ENCODE measurements at regions not wholly inside any gene's neighbourhood (a gene's known extent, or its start where the extent isn't known, plus 50 kb on each side); places are given as distances from the start of the nearest gene placed in this dataset.
"Not testable (repeated sequence)": the region's sequence is repeated elsewhere in the genome, so short reads cannot be mapped to it uniquely, and the experiment has no call there.

DNA sequence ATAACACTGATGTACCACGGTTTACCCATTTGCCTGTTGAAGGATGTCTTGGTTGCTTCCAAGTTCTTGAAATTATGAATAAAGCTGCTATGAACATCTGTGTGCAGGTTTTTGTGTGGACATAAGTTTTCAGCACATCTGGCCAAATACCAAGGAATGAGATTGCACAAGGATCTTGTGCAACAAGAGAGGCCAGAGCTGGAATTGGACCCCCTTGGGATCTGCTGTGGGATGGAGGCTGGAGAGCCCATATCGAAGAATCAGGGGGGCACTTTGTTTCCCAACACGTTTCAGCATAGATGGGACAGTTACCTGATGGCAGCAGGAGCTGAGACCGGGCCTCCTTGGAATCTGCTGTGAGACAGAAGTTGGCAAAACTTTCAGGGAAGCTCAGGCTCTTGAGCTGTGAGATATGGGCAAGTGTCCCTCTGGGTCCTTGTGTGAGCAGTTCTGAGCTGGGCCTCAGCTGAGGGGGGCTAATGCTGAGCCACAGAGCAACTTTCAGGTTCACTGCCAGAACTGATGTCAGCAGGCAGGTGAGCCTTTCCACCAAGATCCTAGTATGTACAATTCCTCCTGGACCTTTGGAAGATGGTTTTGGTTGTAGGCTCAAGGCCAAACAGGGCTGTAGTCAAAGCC, 115.2 kb upstream of the RAB18 start:
- DNase-seq: no peak

DNA sequence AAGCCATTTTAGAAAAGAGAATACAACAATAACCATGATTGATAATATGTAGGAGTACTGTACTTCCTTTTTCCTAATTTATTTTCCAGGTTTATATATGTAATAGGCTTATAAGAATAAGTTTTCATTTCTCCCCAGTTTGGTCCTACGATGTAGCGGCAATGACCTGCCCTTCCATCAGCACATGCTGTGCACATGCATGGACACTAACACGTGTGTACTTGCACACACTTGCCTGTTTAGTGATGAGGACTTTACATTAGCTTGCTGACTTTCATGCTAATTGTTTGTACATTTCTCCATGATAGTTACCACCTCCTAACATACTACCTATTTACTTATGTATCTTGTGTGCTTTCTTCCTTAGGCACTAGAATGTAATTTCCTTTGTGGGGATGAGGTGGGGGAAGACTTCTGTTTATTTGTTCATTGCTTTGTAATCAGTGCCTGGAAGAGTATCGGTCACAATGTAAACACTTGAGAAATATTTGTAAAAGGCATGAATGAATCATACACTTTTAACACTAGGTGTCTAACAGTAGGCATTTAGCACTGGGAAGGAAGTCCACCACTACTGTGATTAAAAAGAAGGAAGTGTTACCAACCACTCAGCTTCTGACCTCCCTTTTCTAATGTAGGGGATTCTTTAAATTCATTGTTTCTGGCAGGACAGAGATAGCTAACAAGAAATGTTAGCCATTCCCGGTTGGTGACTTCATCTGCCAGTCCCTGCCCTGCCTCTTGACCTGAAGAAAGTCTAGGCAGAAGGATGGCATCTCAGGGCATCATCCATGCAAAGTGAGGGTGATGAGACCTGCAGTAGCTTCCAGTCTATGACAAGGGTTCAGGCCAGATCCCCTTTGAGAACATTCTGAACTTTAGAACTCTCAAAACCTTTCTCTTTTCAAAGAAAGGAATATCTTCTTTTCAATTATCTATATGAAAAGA, 120.2 kb upstream of the RAB18 start:
- no peak for DNase-seq

GRCh38 chr10:27382176-27382575, 121.9 kb upstream of the RAB18 start:
- DNase-seq: no peak

DNA sequence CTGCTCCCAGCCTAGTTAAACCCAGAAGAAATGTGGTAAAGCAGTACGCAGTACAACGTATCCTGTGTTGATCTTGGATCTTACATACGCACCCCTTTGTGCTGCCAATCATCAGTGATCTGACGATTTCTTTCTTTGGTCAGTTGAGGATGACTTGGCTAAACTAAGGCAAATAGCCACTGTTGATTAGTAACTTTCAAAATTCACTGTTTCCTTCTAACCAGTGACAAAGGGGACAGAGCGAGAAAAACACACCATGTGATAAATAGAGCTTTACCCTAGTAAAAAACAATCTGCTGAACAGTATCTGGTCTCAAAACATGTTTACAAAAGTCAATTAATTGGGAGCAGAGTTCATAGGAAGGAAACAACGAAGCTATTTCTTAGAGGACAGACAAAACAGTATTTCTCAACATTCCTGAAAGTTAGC, 123.2 kb upstream of the RAB18 start:
- DNase-seq: no peak

DNA sequence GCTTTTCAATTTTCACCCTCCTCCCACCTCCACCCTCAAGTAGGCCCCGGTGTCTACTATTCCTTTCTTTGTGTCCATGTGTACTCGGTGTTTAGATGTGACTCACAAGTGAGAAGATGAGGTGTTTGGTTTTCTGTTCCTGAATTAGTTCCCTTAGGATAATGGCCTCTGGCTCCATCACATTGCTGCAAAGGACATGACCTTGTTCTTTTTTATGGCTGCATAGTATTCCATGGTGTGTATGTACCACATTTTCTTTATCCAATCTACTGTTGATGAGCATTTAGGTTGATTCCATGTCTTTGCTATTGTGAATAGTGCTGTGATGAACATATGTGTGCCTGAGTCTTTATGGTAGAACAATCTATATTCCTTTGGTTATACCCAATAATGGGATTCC, 125.1 kb upstream of the RAB18 start:
- DNase-seq: not testable (repeated sequence)

- no peak for DNase-seq
Measured at GRCh38 chr10:27373566-27374160, 130.4 kb upstream of the RAB18 start.

DNA sequence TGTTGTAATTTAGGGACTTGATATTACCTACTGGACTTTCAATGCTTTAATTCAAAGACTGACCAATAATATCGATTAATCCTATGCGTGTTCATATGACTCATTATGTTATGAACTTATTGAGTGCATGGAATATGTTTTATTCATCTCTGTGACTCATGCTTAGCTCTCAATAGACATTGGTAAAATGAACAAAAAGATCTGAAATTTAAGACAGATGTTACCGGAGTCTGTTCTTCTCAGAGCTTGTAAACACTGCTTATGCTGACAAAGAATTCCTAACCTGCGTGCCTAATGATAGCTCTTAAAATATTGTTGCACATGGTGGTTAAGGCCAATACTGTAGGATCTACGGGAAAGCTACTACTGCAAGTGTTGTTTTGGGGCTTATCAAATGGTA, 131.5 kb upstream of the ACBD5 start:
- no peak for DNase-seq

DNA sequence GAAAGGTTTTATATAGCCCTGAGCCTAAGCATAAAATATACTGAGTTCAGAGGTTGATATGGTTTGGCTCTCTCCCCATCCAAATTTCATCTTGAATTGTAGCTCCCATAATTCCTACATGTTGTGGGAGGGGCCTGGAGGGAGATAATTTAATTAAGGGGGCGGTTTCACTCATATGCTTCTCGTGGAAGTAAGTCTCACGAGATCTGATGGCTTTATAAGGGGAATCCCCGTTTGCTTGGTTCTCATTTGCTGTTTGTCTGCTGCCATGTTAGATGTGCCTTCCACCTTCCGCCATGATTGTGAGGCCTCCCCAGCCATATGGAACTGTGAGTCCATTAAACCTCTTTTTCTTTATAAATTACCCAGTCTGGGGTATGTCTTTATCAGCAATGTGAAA, 130.8 kb upstream of the ACBD5 start:
- not testable (repeated sequence) for DNase-seq

- no peak for DNase-seq
Measured at GRCh38 chr10:27369880-27370279, 129.3 kb upstream of the ACBD5 start.

GRCh38 chr10:27368706-27369105, 128.1 kb upstream of the ACBD5 start:
- DNase-seq: no peak

- DNase-seq: no peak
Measured at GRCh38 chr10:27366769-27367168, 126.2 kb upstream of the ACBD5 start.

DNA sequence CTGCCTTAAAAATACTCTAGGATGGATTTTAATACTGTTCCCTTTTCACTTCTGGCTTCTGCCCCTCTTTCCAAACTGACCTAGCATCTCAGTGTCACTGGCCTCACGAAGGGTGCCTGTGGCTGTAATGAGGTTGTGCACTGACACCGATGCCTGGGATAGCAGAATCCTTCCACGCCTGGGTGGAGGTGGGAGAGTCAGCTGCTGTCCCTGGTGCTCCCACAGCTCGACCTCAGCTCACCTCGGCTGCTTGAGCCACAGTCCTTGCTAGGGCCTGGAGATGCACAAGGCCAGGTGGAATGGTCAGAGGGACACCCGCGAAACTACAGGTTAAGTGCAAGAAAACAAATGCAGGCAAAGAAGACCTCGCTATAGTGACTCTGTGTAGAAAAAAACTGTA, 123.4 kb upstream of the ACBD5 start:
- DNase-seq: no peak

GRCh38 chr10:27360581-27361172, 120.1 kb upstream of the ACBD5 start:
- DNase-seq: peak; percentile 60

DNA sequence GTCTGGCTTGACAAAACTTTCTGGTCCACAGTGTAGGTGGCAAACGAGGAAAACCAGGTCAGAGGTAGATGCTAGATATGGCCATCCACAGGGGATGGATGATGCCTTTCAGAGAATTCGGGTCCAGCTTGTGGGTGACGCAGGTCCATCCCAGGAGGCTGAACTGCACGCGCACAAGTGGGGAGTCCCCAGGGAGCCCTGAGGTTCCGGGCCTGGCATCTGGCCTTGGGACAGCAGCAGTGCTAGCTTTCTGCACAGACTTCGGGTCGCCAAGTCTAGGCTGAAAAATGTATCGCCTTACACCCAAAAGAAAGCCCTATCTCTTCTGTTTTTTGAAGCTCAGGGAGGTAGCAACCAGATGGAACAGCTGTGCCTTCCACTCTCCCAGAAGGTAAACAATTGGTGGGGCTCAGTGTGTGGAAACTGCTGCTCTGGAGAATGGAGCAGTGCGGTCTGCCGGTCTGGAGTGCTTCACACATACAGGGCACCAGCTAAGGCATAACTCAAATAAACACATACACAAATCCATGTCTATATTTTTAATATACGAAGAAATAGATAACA, 119.3 kb upstream of the ACBD5 start:
- no peak for DNase-seq

GRCh38 chr10:27356738-27357137, 116.1 kb upstream of the ACBD5 start:
- no peak for DNase-seq

- DNase-seq: no peak
Measured at GRCh38 chr10:27355918-27356573, 115.4 kb upstream of the ACBD5 start.

GRCh38 chr10:27354643-27355270, 114.2 kb upstream of the ACBD5 start:
- DNase-seq: peak; percentile 32

DNA sequence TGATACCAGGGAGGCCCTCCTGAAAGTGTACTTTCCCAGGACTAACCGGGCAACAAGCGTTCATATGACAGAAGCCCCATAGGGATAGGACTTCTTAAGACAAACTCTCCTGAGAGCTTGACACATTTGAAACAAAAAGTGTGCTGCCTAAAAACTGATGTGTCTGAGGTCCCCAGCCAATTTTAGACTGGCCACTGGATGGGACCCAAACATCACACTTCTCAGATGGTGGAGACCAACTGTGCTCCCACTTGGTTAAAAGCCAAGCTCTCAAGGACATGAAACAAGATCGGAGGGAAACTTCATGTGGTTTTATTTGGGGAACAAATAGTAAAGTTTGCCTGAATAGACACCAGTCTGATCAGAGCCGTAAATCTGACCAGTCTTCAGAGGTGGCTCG, 113.5 kb upstream of the ACBD5 start:
- DNase-seq: not testable (repeated sequence)

GRCh38 chr10:27349987-27350386, 109.4 kb upstream of the ACBD5 start:
- no peak for DNase-seq

- DNase-seq: not testable (repeated sequence)
Measured at GRCh38 chr10:27347827-27348207, 107.2 kb upstream of the ACBD5 start.

GRCh38 chr10:27345455-27345920, 104.9 kb upstream of the ACBD5 start:
- DNase-seq: no peak
